Activated B cell treated with CpG ODN at 0.5 μM for 24 hours (primary cell): ENCODE measurements at regions not wholly inside any gene's neighbourhood (a gene's known extent, or its start where the extent isn't known, plus 50 kb on each side); places are given as distances from the start of the nearest gene placed in this dataset.
"Not testable (repeated sequence)": the region's sequence is repeated elsewhere in the genome, so short reads cannot be mapped to it uniquely, and the experiment has no call there.

Source experiments
- ATAC-seq: fragments of 200-7000 bp; cut with Tn5 transposase; one replicate; pipeline ENCODE4 v1.10.0; 2021; ENCODE audit warnings: low read depth, mild to moderate bottlenecking, moderate library complexity
- CTCF ChIA-PET: fragments of 350-600 bp; sonication (Branson Sonifier 250); formaldehyde crosslinking; loops from one replicate; lab custom pipeline; 2021; ENCODE audit warnings: antibody characterized with exemption; lab: Charles Lee
- POLR2A ChIA-PET: fragments of 350-600 bp; sonication (Branson Sonifier 250); formaldehyde crosslinking; loops from one replicate; lab custom pipeline; 2021; ENCODE audit warnings: antibody characterized with exemption; lab: Charles Lee
- DNase-seq: peaks from one replicate; pipeline ENCODE4 v3.0.0; 2022
- H3K27ac Mint-ChIP-seq: one replicate; pipeline ENCODE4 v1.8.0; 2020; ENCODE audit warnings: mixed read lengths
- H3K27me3 Mint-ChIP-seq: one replicate; pipeline ENCODE4 v1.8.0; 2021; ENCODE audit warnings: mixed read lengths
- H3K36me3 Mint-ChIP-seq: one replicate; pipeline ENCODE4 v1.8.0; 2021; ENCODE audit warnings: low read depth, mixed read lengths
- H3K4me1 Mint-ChIP-seq: one replicate; pipeline ENCODE4 v1.8.0; 2021; ENCODE audit warnings: mixed read lengths
- H3K4me3 Mint-ChIP-seq: one replicate; pipeline ENCODE4 v1.8.0; 2020; ENCODE audit warnings: mild to moderate bottlenecking, mixed read lengths
- H3K9me3 Mint-ChIP-seq: one replicate; pipeline ENCODE4 v1.8.0; 2020; ENCODE audit warnings: mixed read lengths
- CTCF ChIP-seq: fragments of 200-600 bp; IDR thresholded peaks from one replicate; pipeline ENCODE4 v1.8.0; 2022; ENCODE audit warnings: antibody characterized with exemption, mild to moderate bottlenecking
- intact Hi-C: fragments of 100-400 bp; cut with micrococcal nuclease; formaldehyde crosslinking; loops from one replicate; pipeline ENCODE4 v1.15.1; 2024

- DNase-seq (no peak), ATAC-seq (no peak)
- H3K9me3 Mint-ChIP-seq = peaks cover 5% of the 10 kb centered on the region
- CTCF ChIA-PET = no interaction called here
- no peaks in the 10 kb centered on the region for H3K4me1 Mint-ChIP-seq
- intact Hi-C loops = no loop called here
- no peaks in the 10 kb centered on the region for H3K27me3 Mint-ChIP-seq
- no peak for TF ChIP-seq CTCF
- no peak overlapping the region for H3K27ac Mint-ChIP-seq
- no peak overlapping the region for H3K4me3 Mint-ChIP-seq
- POLR2A ChIA-PET = no interaction called here
- H3K36me3 Mint-ChIP-seq = no peaks in the 10 kb centered on the region
Measured at GRCh38 chr3:157905885-157906284, 200.3 kb downstream of the SHOX2 start.

GRCh38 chr3:157902680-157903079 is 203.5 kb downstream of the SHOX2 start:
- H3K36me3 Mint-ChIP-seq, CTCF ChIA-PET, H3K4me3 Mint-ChIP-seq, H3K4me1 Mint-ChIP-seq, H3K27me3 Mint-ChIP-seq, H3K9me3 Mint-ChIP-seq, intact Hi-C loops, H3K27ac Mint-ChIP-seq, ATAC-seq, DNase-seq, POLR2A ChIA-PET: not testable (repeated sequence)

DNA sequence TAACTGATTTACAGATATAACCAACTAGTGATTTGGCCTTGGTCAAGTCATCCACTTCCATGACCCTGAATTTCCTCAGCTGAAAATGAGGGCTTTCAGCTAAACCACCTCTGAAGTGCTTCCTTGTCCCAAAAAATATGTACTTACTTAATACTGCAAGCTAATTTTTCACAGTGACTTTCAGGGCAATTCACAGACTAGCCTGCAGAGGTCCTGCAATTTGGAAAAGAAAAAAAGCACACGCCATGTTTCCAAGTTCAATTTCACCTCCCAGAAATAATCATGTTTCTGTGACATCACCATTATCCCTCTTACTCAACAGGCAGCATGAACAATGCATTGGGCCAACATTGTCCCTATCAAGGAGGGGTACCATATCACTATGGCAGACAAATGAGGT is 218.2 kb downstream of the SHOX2 start:
- intact Hi-C loops = no loop called here
- no peak overlapping the region for H3K27ac Mint-ChIP-seq
- ChIA-PET POLR2A (no interaction called here), CTCF (no interaction called here)
- H3K9me3 Mint-ChIP-seq = no peaks in the 10 kb centered on the region
- H3K4me1 Mint-ChIP-seq = no peaks in the 10 kb centered on the region
- DNase-seq (no peak), ATAC-seq (no peak)
- TF ChIP-seq CTCF = no peak
- H3K36me3 Mint-ChIP-seq = no peaks in the 10 kb centered on the region
- H3K27me3 Mint-ChIP-seq = no peaks in the 10 kb centered on the region
- H3K4me3 Mint-ChIP-seq = no peak overlapping the region

GRCh38 chr3:157876556-157876955 is 229.7 kb downstream of the SHOX2 start:
- intact Hi-C loops = no loop called here
- H3K27ac Mint-ChIP-seq = no peak overlapping the region
- H3K27me3 Mint-ChIP-seq = no peaks in the 10 kb centered on the region
- ChIA-PET CTCF (no interaction called here), POLR2A (no interaction called here)
- no peaks in the 10 kb centered on the region for H3K36me3 Mint-ChIP-seq
- H3K4me3 Mint-ChIP-seq = no peak overlapping the region
- DNase-seq = no peak
- no peaks in the 10 kb centered on the region for H3K4me1 Mint-ChIP-seq
- ATAC-seq = no peak
- H3K9me3 Mint-ChIP-seq = peaks cover 3% of the 10 kb centered on the region
- TF ChIP-seq CTCF = no peak

GRCh38 chr3:157872902-157873301 is 233.3 kb downstream of the SHOX2 start:
- ChIA-PET CTCF (no interaction called here), POLR2A (no interaction called here)
- ATAC-seq = no peak
- Mint-ChIP-seq H3K36me3 (no peaks in the 10 kb centered on the region), H3K27me3 (no peaks in the 10 kb centered on the region), H3K4me3 (no peak overlapping the region), H3K4me1 (no peaks in the 10 kb centered on the region), H3K9me3 (no peaks in the 10 kb centered on the region), H3K27ac (no peak overlapping the region)
- TF ChIP-seq CTCF = no peak
- intact Hi-C loops = no loop called here
- no peak for DNase-seq

- H3K36me3 Mint-ChIP-seq = no peaks in the 10 kb centered on the region
- intact Hi-C loops = no loop called here
- no peak for DNase-seq
- no peak overlapping the region for H3K4me3 Mint-ChIP-seq
- ChIA-PET CTCF (no interaction called here), POLR2A (no interaction called here)
- H3K27me3 Mint-ChIP-seq = no peaks in the 10 kb centered on the region
- no peaks in the 10 kb centered on the region for H3K9me3 Mint-ChIP-seq
- H3K4me1 Mint-ChIP-seq = no peaks in the 10 kb centered on the region
- no peak for ATAC-seq
- no peak for TF ChIP-seq CTCF
- H3K27ac Mint-ChIP-seq = no peak overlapping the region
Measured at GRCh38 chr3:157871838-157872460, 234.3 kb downstream of the SHOX2 start.
